OCI-M1 (cell line): ENCODE measurements at regions not wholly inside any gene's neighbourhood (a gene's known extent, or its start where the extent isn't known, plus 50 kb on each side); places are given as distances from the start of the nearest gene placed in this dataset.
A peak's percentile ranks its signal among the peaks of the same experiment; 100 is the strongest.

Experiments used
- DNase-seq: peaks from one replicate; lab custom pipeline; 2025; lab: John Stamatoyannopoulos, UW

- DNase-seq, result no peak
Measured at GRCh38 chr2:103103678-103104077, 341.8 kb downstream of the TMEM182 start.

DNA sequence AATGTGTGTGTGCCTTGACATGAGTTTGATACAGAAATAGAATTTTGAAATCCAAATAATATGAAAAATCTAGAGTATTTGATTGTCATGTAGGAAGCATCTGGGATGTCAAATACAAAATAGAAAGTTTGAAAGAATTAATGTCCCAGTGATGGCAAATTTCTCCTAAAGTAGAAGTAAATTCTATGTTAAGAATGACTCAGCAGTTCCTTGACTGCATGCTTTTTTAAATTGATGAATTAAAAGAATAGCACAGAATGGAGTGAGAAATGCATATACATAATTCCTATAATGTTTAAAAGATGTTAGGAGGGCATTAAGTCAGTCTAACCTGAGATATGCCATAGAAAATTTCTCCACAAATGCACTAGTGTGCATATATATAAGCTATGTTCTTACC lies 357.5 kb downstream of the TMEM182 start:
- peak; percentile 13 for DNase-seq

GRCh38 chr2:103121106-103121505 lies 359.3 kb downstream of the TMEM182 start:
- no peak for DNase-seq

- no peak for DNase-seq
Measured at GRCh38 chr2:103123516-103123915, 361.7 kb downstream of the TMEM182 start.

DNA sequence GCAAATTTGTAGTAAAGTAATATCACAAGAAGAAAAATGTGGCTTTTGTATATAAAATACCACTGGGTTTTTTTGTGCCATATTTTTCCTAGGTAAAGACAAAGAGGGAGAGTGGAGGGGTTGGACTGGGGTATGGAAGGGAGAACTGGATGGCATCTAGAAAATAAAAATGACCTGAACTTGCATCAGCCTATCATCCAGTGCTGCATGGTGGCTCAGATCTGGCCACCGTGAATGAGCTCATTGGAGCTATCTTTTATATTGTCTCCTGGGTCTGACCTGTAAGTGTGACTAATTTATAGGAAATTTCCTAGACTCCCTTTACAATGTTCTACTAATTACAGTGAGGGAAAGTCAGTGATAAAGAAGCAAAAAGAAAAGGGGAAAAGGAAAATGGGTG lies 369.0 kb downstream of the TMEM182 start:
- peak; percentile 61 for DNase-seq

GRCh38 chr2:103132536-103133217 lies 370.8 kb downstream of the TMEM182 start:
- peak; percentile 70 for DNase-seq

DNA sequence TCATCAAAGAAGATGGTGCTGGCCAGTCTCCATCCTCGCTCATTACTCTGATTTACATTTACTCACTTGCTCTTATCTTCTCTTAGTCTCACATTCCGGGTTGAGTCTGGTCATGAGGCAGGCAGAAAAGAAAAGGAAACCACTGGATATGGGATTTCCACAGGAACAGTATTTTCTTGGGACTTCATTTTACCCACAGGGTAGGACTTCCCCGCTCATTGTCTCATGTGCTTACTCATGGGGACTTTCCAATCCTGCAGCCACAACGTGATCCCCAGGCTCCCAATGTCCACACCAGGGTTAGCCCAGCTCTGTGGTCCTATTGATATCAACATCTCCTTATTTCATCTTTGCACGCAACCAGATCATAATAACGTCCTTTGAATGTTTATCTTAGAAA lies 373.8 kb downstream of the TMEM182 start:
- DNase-seq, result no peak

DNA sequence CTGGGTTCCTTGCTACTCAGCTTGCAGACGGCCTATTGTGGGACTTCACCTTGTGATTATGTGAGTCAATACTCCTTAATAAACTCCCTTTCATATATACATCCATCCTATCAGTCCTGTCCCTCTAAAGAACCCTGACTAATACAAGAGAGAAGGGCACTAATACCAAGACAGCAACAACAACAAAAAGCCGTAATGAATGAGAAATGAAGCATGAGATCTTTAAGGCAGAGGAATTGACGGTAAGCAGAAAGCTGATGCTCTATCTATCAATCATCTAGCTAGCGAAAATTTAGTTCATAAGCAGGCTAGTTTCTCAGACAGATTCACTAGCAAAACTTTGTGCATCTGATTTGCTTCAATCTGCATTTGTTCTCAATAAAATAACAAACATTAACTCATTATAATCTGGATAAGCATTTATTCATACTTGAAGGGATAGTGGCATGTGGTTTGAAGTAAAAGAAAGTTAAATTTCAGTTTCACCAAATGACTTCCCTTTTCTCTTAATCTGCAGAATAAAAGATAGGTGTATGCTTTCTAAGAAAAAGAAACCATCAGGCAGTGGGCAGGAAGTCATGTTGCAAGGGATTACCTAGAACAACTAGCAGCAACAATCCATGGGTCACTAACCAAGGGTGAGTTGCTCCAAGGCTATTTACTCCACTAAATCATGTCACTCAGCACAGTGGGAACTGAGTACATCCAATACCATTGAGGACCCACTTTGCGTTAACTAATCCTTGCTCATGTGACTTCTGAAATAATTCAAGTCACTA lies 376.5 kb downstream of the TMEM182 start:
- DNase-seq, result peak; percentile 83

DNA sequence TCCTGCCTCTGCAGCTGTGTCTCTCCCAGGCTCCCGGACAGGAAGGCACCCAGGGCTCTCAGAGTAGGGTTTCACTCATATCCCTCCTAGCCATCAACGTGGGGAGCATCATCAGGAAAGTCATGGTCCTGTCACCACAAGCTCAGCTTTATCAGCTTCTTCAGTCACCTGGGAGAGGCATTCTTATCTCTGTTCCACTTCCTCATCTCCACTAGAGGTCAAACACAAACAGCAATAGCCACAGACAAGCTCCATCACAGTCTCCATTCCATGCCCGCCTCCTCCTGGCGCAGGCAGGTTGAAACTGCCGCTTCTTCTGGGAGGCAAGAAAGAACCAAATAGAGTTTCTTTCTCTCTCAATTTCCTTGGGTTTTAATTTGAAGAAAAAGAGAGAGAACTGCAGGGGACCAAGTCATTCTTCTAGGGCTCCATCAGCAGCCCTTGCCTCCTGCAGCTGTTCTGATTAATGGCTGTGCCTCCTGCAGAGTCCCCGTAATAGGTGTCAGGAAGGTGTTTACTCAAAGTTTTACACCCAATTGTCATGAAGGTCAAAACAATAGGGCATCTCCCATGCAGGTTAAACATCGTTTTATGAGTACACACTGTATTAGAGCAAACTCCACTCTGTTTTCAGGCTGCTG lies 377.9 kb downstream of the TMEM182 start:
- no peak for DNase-seq

DNA sequence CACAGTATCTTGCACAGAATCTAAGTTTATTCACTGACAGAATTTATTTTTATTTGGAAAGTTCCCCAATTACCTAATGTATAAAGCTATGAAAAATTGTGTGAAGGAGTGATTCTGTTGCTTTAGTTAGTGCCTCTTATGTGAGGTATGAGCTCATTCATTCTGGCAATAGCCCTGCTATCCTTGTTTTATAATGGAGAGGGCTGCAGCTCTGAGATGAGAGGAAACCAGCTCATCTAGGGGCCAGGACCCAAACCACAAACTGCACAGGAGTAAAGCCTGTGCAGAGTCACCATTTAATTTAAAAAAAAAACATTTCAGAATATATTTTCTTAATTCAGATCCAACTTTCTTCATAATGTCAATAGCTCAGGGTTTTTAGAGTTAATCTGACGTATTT lies 383.0 kb downstream of the TMEM182 start:
- no peak for DNase-seq

DNA sequence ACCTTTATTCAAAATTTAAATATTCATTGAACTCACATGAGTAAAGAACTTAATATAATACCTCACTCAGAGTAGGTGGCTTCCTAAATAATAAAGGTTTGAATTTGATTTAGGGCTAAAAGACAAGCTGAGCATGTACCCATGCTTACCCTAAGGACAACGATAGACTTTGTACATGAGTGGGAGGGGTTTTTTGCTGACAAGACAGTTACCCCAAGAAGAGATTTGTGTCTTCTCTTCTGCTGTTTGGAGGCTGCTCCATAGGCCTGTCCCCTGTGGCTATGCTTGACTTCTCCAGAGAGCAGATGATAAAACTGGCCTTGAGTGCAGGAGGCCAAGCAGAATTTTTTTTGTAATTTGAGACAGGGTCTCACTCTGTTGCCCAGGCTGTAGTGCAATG lies 383.9 kb downstream of the TMEM182 start:
- DNase-seq, result no peak

DNA sequence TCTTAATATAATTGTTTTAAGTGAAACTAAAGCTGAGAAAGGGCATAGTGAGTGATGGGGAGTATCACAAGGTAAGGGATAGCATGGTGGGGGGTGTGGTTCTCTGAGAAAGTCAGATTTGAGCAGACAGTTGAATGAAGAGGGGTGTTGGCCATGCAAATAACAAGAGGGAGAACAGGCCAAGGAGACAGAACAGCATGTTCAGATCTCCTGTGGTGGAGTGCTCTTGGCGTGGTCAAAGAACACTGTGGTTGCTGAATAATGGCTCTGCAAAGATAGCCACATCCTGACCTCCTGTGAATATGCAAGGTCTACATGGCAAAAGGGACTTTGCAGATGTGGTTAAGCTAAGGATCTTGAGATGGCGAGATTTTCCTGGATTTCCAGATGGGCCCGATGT lies 389.2 kb downstream of the TMEM182 start:
- DNase-seq, result no peak

GRCh38 chr2:103152556-103152955 lies 390.7 kb downstream of the TMEM182 start:
- no peak for DNase-seq

GRCh38 chr2:103153580-103154284 lies 391.9 kb downstream of the TMEM182 start:
- DNase-seq, result no peak

GRCh38 chr2:103155308-103155707 lies 393.5 kb downstream of the TMEM182 start:
- no peak for DNase-seq

DNA sequence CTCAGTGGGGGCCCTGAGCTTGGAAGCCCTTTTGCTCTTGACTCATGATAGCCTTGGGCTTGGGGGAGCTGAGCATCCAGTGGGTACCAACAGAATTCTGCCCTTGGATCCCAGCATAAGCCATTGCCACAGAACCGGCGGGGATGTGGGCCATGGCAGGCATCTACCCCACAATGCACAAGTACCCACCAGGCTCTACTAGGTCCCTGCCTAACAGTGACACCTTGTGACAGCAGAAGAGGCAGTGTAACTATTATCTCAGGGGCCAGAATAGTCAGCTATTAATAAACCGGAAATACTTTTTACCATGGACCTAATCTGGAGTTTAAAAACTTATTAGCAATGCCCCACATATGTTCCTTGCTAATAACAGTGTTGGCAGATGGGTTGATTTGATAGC lies 397.2 kb downstream of the TMEM182 start:
- DNase-seq, result peak; percentile 15

DNA sequence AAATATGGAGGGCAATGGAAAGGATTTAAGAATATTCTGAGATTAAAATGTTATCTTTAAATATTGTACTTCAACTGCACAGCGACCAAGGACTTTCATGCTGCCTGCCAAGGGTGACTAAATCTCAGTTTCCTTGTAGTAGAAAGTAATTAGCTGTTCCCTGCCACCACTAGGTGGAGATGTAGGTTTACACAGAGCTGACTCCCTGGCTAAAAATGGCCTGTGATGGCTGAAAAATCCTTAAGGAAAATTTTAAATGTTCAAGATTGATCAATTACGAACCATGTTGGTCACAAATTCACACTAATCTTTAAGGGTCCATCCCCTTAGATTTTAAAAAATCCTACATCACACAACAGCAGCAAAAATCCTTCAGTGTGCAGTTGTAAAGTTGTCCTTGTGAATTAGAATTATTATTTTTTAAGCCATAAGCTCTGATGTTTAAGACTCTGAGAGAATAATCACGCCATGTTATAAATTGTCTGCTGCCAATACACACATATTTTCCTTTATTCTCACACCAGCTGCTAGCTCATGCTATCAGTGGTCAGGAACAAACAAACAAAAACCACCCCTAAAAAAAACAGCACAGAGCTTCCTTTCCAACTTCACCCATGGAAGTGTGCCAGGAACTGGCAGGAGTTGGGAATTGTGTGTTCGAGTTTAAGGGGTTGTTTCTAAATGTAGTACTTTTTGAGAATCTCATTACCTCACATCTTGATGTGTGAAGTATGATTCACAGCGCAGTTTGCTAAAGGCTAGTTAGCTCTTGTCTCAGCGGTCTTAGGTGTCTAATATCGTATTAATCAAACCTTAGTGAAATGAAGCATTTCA lies 399.8 kb downstream of the TMEM182 start:
- DNase-seq, result peak; percentile 68

- no peak for DNase-seq
Measured at GRCh38 chr2:103164748-103165147, 402.9 kb downstream of the TMEM182 start.

GRCh38 chr2:103165836-103166235 lies 404.0 kb downstream of the TMEM182 start:
- DNase-seq, result no peak

DNA sequence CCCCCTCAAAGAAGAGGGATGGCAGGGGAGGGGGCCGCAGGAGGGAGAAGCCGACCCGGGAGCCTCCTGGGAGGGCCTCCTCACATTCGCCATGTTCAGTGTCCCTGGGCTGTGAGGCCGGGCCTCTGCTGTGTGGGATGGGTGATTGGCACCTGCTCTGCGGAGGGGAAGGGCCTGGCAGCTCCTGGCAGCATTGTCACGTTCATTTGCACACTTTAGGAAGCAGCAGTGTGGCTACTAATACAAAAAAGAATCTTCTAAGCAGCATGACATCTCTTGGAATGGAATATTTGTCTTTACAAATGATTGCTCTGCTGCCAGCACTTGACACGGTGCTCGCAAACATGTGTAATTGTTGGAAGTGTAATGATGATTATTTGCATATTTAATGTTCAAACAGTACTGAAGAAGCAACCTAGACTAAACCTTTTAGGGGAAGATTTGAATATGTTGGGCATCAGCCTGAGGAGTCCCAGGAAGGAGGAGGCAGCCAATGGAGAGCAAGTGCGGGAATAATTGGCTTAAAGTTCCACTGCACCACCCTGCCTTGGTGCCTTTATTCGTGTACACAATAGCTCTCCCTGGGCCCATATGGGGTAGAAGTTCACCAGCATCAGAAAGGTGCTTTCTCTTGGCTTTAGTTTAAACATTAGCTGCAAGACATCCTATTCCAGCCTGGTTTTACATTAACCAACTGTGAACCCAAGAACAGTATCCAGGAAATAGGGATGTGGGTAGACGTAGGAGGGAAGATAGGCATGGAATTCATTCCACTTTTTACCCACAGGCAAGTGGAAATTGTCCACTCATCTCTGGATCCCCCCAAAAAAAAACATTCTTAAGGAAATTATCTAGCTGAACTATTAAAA lies 404.9 kb downstream of the TMEM182 start:
- DNase-seq, result no peak

DNA sequence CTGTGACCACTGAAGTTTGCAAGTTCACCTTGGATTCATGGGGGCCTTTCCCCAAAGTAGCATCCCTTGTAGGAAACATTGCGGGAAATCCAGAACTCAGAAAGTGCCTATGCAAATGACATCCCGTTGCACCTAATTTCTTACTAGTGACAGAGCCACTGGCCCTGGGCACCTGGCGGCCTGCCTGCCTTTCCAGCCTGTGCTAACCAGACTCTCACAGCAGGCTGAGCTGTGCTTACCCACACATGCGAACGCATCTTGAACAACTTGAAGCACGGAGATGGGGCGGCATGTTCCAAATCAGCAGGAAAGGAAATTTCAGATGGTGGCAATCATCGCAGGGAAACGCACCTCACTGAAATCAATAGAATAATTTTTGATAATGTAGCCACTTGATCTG lies 405.8 kb downstream of the TMEM182 start:
- DNase-seq, result no peak
